OCI-LY1 (cell line): ENCODE measurements at regions not wholly inside any gene's neighbourhood (a gene's known extent, or its start where the extent isn't known, plus 50 kb on each side); places are given as distances from the start of the nearest gene placed in this dataset.

ENCODE experiments used
- H2AFZ ChIP-seq: fragments of 200-600 bp; sonication (generic), shearing (Covaris generic); 2 replicates; pipeline ENCODE4 v1.6.0; 2014; ENCODE audit warnings: antibody characterized with exemption, mild to moderate bottlenecking, low read length
- H3F3A ChIP-seq: fragments of 200-600 bp; sonication (generic), shearing (Covaris generic); 2 replicates; pipeline ENCODE4 v1.6.0; 2014; ENCODE audit warnings: mild to moderate bottlenecking, antibody characterized with exemption, low read length, moderate library complexity; ENCODE audit not compliant: insufficient read depth
- H3K27ac ChIP-seq: fragments of 200-600 bp; sonication (generic); 2 replicates; pipeline ENCODE4 v1.5.1; 2014; ENCODE audit warnings: low read length, mixed run types, mild to moderate bottlenecking, low read depth; ENCODE audit not compliant: poor library complexity, severe bottlenecking
- H3K27me3 ChIP-seq: fragments of 200-600 bp; sonication (generic); 2 replicates; pipeline ENCODE4 v1.6.0; 2014; ENCODE audit warnings: antibody characterized with exemption, mild to moderate bottlenecking, low read length, moderate library complexity; ENCODE audit not compliant: insufficient read depth
- H3K36me3 ChIP-seq: fragments of 200-600 bp; sonication (generic); 2 replicates; pipeline ENCODE4 v1.6.1; 2014; ENCODE audit warnings: mild to moderate bottlenecking, antibody characterized with exemption, low read length, moderate library complexity, mixed read lengths; ENCODE audit not compliant: insufficient read depth
- H3K4me1 ChIP-seq: fragments of 200-600 bp; sonication (generic); 2 replicates; pipeline ENCODE4 v1.5.1; 2014; ENCODE audit warnings: mild to moderate bottlenecking, low read length, moderate library complexity; ENCODE audit not compliant: insufficient read depth, severe bottlenecking
- H3K4me2 ChIP-seq: fragments of 200-600 bp; sonication (generic), shearing (Covaris generic); 2 replicates; pipeline ENCODE4 v1.6.1; 2014; ENCODE audit warnings: low read length
- H3K4me3 ChIP-seq: fragments of 200-600 bp; sonication (generic); 2 replicates; pipeline ENCODE4 v1.5.1; 2014; ENCODE audit warnings: low read length, low read depth, mild to moderate bottlenecking, mixed read lengths; ENCODE audit not compliant: poor library complexity, severe bottlenecking
- H3K79me2 ChIP-seq: fragments of 200-600 bp; shearing (Covaris generic); 2 replicates; pipeline ENCODE4 v1.6.1; 2016; ENCODE audit warnings: mixed run types, low read length, mixed read lengths; ENCODE audit not compliant: insufficient read depth
- H3K9ac ChIP-seq: fragments of 200-600 bp; sonication (generic), shearing (Covaris generic); 2 replicates; pipeline ENCODE4 v1.6.1; 2014; ENCODE audit warnings: mild to moderate bottlenecking, low read length, mixed read lengths
- H3K9me2 ChIP-seq: fragments of 200-600 bp; sonication (generic), shearing (Covaris generic); 2 replicates; pipeline ENCODE4 v1.6.1; 2014; ENCODE audit warnings: low read depth, mild to moderate bottlenecking, low read length, mixed read lengths
- H3K9me3 ChIP-seq: fragments of 200-600 bp; shearing (Covaris generic); 2 replicates; pipeline ENCODE4 v1.6.1; 2014; ENCODE audit warnings: low read length, mixed read lengths
- H4K20me1 ChIP-seq: fragments of 200-600 bp; sonication (generic), shearing (Covaris generic); 2 replicates; pipeline ENCODE4 v1.6.0; 2016; ENCODE audit warnings: mild to moderate bottlenecking, low read length; ENCODE audit not compliant: insufficient read depth
- CTCF ChIP-seq: fragments of 200-600 bp; sonication (generic), shearing (Covaris generic); IDR thresholded peaks from 2 replicates; pipeline ENCODE4 v1.5.1; 2017; ENCODE audit warnings: mild to moderate bottlenecking, antibody characterized with exemption, low read length, moderate library complexity, mixed read lengths
- EZH2 ChIP-seq: fragments of 200-600 bp; sonication (generic), shearing (Covaris generic); IDR thresholded peaks from 2 replicates; pipeline ENCODE4 v1.8.0; 2017; ENCODE audit warnings: borderline replicate concordance, mixed run types, mild to moderate bottlenecking, antibody characterized with exemption, low read length, moderate library complexity, mixed read lengths

GRCh38 chrX:123083924-123084323, 100.2 kb upstream of the GRIA3 start:
- Histone ChIP-seq H3K27ac (no peak overlapping the region), H3K4me2 (no peak overlapping the region), H3K9ac (no peak overlapping the region), H3K9me2 (no peaks in the 10 kb centered on the region), H3F3A (no peaks in the 10 kb centered on the region), H3K4me1 (no peaks in the 10 kb centered on the region), H3K4me3 (no peak overlapping the region), H4K20me1 (no peaks in the 10 kb centered on the region), H3K9me3 (no peaks in the 10 kb centered on the region), H3K36me3 (no peaks in the 10 kb centered on the region), H3K27me3 (no peaks in the 10 kb centered on the region), H3K79me2 (no peaks in the 10 kb centered on the region), H2AFZ (no peak overlapping the region)
- TF ChIP-seq EZH2 (no peak), CTCF (no peak)

- H3K36me3 ChIP-seq: no peaks in the 10 kb centered on the region
- H3K27me3 ChIP-seq: no peaks in the 10 kb centered on the region
- H3K4me1 ChIP-seq: no peaks in the 10 kb centered on the region
- H3F3A ChIP-seq: no peaks in the 10 kb centered on the region
- TF ChIP-seq CTCF: no peak
- TF ChIP-seq EZH2: no peak
- no peak overlapping the region for H3K9ac ChIP-seq
- H3K9me2 ChIP-seq: no peaks in the 10 kb centered on the region
- no peak overlapping the region for H2AFZ ChIP-seq
- no peaks in the 10 kb centered on the region for H3K79me2 ChIP-seq
- no peaks in the 10 kb centered on the region for H3K9me3 ChIP-seq
- H3K4me2 ChIP-seq: no peak overlapping the region
- H3K4me3 ChIP-seq: no peak overlapping the region
- no peak overlapping the region for H3K27ac ChIP-seq
- H4K20me1 ChIP-seq: no peaks in the 10 kb centered on the region
Measured at GRCh38 chrX:123084797-123085196, 99.3 kb upstream of the GRIA3 start.

GRCh38 chrX:123085311-123085940, 98.7 kb upstream of the GRIA3 start:
- Histone ChIP-seq H3K4me3 (no peak overlapping the region), H4K20me1 (no peaks in the 10 kb centered on the region), H3F3A (no peaks in the 10 kb centered on the region), H3K9me3 (no peaks in the 10 kb centered on the region), H3K27ac (no peak overlapping the region), H2AFZ (no peak overlapping the region), H3K79me2 (no peaks in the 10 kb centered on the region), H3K4me1 (no peaks in the 10 kb centered on the region), H3K27me3 (no peaks in the 10 kb centered on the region), H3K9ac (no peak overlapping the region), H3K9me2 (no peaks in the 10 kb centered on the region), H3K36me3 (no peaks in the 10 kb centered on the region), H3K4me2 (no peak overlapping the region)
- TF ChIP-seq CTCF (no peak), EZH2 (no peak)
